ENCODE measurements at regions not wholly inside any gene's neighbourhood (a gene's known extent, or its start where the extent isn't known, plus 50 kb on each side); places are given as distances from the start of the nearest gene placed in this dataset.
"Not testable (repeated sequence)": the region's sequence is repeated elsewhere in the genome, so short reads cannot be mapped to it uniquely, and the experiment has no call there.

DNA sequence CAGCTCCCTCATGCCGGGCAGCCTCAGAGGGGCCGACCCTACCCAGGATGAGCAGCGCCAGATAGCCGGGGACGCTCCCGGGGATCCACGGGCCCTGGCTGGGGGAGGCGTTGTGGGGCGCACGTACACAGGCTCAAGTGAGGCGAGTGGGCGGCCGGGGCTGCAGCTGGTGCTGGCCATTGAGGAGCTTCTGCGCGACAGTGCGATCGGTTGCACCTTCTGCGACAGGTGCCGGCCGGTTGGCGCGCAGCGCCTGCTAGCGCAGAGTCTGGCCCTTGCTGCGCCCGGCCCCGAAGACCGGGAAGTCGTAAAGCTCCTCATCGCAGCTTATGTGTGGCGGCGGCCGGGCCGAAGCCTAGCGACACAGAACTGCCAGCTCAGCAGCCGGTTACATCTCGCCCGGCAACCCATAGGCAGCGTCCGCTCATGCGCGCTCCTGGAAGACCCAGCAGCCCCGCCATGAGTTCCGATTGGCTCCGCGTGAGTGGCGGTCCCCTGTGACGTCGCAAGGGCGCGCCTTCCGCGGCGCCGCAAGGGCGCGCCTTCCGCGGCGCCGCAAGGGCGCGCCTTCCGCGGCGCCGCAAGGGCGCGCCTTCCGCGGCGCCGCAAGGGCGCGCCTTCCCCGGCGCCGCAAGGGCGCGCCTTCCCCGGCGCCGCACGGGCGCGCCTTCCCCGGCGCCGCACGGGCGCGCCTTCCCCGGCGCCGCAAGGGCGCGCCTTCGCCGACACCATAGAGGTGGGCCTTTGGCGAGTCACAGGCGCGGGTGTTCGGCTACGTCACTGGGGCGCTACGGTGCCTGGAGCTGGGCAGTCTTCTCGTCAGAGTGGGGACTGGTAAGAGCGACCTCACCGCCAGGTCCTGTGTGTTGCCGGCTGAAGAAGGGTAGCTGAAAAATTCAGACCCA, 308.6 kb downstream of the ZNF37A start:
- in situ Hi-C loops (cut with MboI; ENCODE audit: low sequenced_read_pairs, unreplicated experiment): not testable (repeated sequence)
- peak; percentile 88 for DNase-seq (ENCODE audit: low spot score)

DNA sequence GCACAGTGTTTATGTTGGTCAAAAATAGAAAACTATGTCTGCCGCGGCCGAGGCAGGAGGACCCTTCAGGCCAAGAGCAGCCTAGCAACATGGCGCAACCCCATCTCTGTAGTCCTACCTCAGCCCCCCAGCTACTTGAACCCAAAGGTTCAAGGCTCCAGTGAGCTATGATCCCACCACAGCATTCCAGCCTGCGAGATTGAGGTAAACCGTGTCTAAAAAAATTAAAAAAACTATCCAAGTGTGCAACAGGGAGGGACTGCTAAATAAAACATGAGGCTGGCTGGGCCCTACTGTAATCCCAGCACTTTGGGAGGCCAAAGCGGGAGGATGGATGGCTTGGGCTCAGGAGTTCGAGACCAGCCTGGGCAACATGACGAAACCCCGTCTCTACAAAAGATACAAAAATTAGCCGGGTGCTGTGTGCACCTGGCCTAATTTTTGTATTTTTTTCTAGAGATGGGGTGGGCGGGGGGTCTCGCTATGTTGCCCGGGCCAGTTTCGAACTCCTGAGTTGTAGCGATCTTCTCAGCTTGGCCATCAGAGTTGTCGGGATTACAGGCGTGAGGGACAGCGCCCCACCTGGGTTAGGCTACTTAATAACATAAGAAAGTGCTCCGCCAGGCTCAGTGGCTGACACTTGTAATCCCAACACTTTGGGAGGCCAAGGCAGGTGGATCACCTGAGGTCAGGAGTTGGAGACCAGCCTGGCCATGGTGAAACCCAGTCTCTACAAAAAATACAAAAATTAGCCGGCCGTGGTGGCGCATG, 309.4 kb downstream of the ZNF37A start:
- DNase-seq (ENCODE audit: low spot score); in situ Hi-C loops (cut with MboI; ENCODE audit: low sequenced_read_pairs, unreplicated experiment): not testable (repeated sequence)

DNA sequence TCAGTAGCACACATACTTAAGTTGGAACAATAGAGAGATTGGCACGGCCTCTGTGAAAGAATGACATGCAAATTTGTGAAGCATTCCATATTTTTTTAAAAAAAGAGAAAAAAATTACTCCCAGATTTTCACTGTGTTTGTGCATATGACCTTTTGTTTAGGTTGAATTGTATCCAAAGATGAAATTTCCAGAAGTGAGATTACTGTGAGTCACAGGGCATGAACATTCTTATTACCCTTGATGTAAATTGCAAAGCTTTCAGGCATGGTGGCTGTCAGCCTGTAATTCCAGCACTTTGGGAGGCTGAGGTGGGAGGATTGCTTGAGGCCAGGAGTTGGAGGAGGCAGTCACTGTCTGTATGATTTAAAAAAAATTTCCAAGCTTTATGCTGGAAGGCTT, 329.5 kb downstream of the ZNF37A start:
- in situ Hi-C loops (cut with MboI; ENCODE audit: low sequenced_read_pairs, unreplicated experiment); DNase-seq (ENCODE audit: low spot score): not testable (repeated sequence)

DNA sequence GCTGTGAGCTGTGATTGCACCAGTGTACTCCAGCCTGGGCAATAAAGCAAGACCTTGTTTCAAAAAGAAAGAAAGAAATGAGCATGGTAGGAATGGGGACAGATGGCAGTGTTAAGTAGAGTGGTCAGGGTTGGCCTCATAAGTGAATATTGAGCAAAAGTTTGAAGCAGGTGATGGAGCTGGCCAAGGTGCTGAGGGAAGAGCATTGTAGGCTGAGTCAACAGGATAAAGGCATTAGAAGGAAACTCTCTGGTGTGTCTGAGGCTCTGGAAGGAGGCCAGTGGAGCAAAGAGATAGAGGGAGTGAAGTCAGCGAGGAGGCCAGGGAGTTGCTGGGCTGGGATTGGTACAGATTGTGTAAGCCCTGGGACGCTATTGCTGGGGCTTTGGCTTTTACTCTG, 336.1 kb downstream of the ZNF37A start:
- in situ Hi-C loops (cut with MboI; ENCODE audit: low sequenced_read_pairs, unreplicated experiment); DNase-seq (ENCODE audit: low spot score): not testable (repeated sequence)

DNA sequence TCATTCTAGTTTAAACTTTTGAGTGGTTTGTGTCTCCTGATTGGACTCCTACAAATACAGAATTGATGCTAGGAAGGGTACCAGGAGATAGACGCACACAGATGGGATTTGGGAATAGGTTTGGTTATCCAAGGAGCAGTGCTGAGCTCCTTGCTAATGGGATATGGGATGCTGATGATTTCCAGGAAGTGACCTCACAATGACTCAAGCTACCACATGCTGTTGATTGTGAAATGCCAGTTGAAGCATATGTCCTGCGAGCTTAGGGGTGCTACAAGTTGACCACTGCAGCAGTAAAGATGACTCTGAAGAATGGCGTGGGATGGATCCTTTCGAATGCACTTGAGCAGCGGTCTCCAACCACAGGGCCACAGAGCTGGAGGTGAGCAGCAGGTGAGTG, 343.2 kb downstream of the ZNF37A start:
- in situ Hi-C loops (cut with MboI; ENCODE audit: low sequenced_read_pairs, unreplicated experiment): not testable (repeated sequence)

DNA sequence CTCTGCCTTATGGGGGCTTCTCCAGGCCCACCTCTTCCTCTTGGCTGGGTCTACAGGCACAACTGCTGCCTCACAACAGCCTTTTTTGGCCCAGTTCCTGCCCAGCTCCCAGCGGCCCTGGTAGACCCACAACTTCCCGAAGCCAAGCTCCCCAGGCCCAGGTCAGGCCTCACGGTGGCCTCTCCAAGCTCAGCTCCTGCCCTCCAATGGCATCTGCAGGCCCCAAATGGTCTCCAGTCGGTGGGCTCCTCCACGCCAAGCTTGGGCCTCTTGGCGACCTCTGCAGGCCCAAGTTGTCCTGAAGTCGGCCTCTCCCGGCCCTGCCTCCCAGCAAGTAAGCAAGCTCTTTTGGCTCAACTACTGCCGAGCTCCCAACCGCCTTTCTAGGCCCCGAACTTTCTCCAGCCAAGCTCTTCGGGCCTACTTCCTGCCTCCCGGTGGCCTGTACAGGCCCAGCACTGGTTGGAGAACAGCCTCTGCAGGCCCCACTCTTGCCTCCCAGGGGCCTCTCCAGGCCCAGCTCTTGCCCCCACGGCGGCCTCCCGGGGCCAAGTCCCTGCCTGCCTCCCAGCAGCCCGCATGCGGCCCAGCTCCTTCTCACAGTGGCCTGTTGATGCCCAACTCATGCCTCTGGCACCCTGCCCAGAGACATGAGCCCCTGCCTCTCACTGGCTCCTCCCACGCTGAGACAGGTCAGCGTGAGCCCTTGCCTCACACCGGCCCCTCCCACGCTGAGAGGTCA, 354.6 kb downstream of the ZNF37A start:
- DNase-seq (ENCODE audit: low spot score); in situ Hi-C loops (cut with MboI; ENCODE audit: low sequenced_read_pairs, unreplicated experiment): not testable (repeated sequence)

More for the DNA sequence above, 343.2 kb downstream of the ZNF37A start:
- DNase-seq (ENCODE audit: low spot score): not testable (repeated sequence)

DNA sequence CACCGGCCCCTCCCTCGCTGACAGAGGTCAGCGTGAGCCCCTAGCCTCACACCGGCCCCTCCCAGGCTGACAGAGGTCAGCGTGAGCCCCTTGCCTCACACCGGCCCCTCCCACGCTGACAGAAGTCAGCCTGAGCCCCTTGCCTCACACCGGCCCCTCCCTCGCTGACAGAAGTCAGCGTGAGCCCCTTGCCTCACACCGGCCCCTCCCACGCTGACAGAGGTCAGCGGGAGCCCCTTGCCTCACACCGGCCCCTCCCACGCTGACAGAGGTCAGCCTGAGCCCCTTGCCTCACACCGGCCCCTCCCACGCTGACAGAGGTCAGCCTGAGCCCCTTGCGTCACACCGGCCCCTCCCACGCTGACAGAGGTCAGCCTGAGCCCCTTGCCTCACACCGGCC, 355.5 kb downstream of the ZNF37A start:
- in situ Hi-C loops (cut with MboI; ENCODE audit: low sequenced_read_pairs, unreplicated experiment): not testable (repeated sequence)

DNA sequence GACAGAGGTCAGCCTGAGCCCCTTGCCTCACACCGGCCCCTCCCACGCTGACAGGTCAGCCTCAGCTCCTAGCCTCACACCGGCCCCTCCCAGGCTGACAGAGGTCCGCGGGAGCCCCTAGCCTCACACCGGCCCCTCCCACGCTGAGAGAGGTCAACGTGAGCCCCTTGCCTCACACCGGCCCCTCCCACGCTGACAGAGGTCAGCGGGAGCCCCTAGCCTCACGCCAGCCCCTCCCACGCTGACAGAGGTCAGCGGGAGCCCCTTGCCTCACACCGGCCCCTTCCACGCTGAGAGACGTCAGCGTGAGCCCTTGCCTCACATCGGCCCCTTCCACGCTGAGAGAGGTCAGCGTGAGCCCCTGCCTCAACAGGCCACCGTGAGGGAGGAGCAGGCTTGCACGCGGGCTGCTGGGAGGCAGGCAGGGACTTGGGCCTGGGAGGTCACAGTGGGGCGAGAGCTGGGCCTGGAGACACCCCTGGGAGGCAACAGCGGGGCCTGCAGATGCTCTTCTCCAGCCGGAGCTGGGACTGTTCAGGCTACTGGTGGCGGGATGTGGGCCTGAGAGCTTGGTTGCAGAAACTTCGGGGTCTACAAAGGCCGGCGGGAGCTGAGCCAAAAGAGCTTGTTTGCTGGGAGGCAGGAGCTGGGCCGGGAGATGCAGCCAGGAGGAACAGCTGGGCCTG, 356.4 kb downstream of the ZNF37A start:
- DNase-seq (ENCODE audit: low spot score); in situ Hi-C loops (cut with MboI; ENCODE audit: low sequenced_read_pairs, unreplicated experiment): not testable (repeated sequence)

More for the DNA sequence above, 355.5 kb downstream of the ZNF37A start:
- not testable (repeated sequence) for DNase-seq (ENCODE audit: low spot score)

DNA sequence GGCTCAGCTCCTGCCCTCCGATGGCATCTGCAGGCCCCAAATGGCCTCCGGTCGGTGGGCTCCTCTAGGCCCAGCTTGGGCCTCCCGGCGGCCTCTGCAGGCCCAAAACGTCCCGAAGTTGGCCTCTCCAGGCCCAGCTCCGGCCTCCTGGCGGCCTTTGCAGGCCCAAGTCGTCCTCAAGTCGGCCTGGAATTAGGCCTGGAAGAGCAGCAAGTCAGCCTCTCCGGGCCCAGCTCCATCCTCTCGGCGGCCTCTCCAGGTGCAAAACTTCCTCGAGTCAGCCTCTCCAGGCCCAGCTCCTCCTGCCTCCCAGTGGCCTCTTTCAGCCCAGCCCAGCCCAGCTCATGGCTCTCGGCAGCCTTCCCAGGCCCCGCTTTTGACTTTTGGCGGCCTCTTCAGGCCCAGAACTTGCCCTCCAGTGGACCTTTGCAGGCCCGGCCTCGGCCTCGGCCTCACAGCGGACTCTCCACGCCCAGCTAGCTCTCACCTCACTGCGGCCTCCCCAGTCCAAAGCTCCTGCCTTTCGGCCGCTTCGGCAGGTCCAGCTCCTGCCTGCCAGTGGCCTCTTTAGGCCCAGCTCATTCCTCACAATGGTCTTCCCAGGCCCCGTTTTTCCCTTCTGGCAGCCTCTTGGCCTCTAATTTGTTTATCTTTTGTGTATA, 357.3 kb downstream of the ZNF37A start:
- in situ Hi-C loops (cut with MboI; ENCODE audit: low sequenced_read_pairs, unreplicated experiment); DNase-seq (ENCODE audit: low spot score): not testable (repeated sequence)

All from GM13976 (cell line).